Liver (tissue), 8 donors: ENCODE measurements at regions not wholly inside any gene's neighbourhood (a gene's known extent, or its start where the extent isn't known, plus 50 kb on each side); places are given as distances from the start of the nearest gene placed in this dataset.

ENCODE experiments used
- DNase-seq: peaks from one replicate; pipeline ENCODE4 v3.0.0-alpha.2; 2017; ENCODE audit warnings: low spot score
- H3K27ac ChIP-seq, 2 donors: one replicate each; pipeline ENCODE4 v1.7.0; 2013; ENCODE audit warnings: inconsistent platforms in 2 of 2, low read length in 2 of 2, control low read depth in 1 of 2, low read depth in 1 of 2, mild to moderate bottlenecking in 1 of 2
- H3K27me3 ChIP-seq, 4 donors: one replicate each; pipeline versions ENCODE4 v1.6.1 to v1.7.0; 2013; ENCODE audit warnings: low read length in 3 of 4, inconsistent platforms in 1 of 4, mild to moderate bottlenecking in 1 of 4, moderate library complexity in 1 of 4; ENCODE audit not compliant: control insufficient read depth in 4 of 4, insufficient read depth in 4 of 4
- H3K36me3 ChIP-seq, 4 donors: one replicate each; pipeline versions ENCODE4 v1.6.1 to v1.7.0; 2013; ENCODE audit warnings: low read length in 3 of 4, mild to moderate bottlenecking in 3 of 4, low read depth in 1 of 4, moderate library complexity in 1 of 4; ENCODE audit not compliant: control insufficient read depth in 4 of 4, insufficient read depth in 3 of 4
- H3K4me1 ChIP-seq, 4 donors: one replicate each; pipeline versions ENCODE4 v1.6.1 to v1.7.0; 2013; ENCODE audit warnings: low read length in 3 of 4, mild to moderate bottlenecking in 3 of 4, moderate library complexity in 1 of 4; ENCODE audit not compliant: control insufficient read depth in 4 of 4, insufficient read depth in 4 of 4
- H3K4me3 ChIP-seq, 3 donors: one replicate each; pipeline versions ENCODE4 v1.6.1 to v1.7.0; 2013; ENCODE audit warnings: low read length in 3 of 3, control low read depth in 1 of 3, low read depth in 1 of 3, mild to moderate bottlenecking in 1 of 3
- H3K9ac ChIP-seq, 2 donors: one replicate each; pipeline ENCODE4 v1.7.0; 2013; ENCODE audit warnings: low read length in 2 of 2, mild to moderate bottlenecking in 2 of 2, moderate library complexity in 2 of 2, control low read depth in 1 of 2, low read depth in 1 of 2
- H3K9me3 ChIP-seq, 4 donors: one replicate each; pipeline versions ENCODE4 v1.6.1 to v1.7.0; 2013; ENCODE audit warnings: low read length in 3 of 4; ENCODE audit not compliant: control insufficient read depth in 4 of 4
- CTCF ChIP-seq: fragments of 150-350 bp; IDR thresholded peaks from 2 replicates; pipeline ENCODE4 v1.5.1; 2017; ENCODE audit warnings: improper control_type of control experiment, low read depth, low read length; ENCODE audit not compliant: missing input control
- EGR1 ChIP-seq, 2 donors: IDR thresholded peaks; 2 replicates each; pipeline ENCODE4 v1.6.1; 2016 to 2018; ENCODE audit warnings: antibody characterized with exemption in 2 of 2, low read depth in 2 of 2
- FOXA2 ChIP-seq: IDR thresholded peaks from 2 replicates; pipeline ENCODE4 v1.6.1; 2016; ENCODE audit warnings: antibody characterized with exemption
- GABPA ChIP-seq, 2 donors: IDR thresholded peaks in 1 of 2; conservative IDR thresholded peaks in 1 of 2; 2 replicates each; pipeline ENCODE4 v1.6.1; 2016; ENCODE audit warnings: antibody characterized with exemption in 2 of 2, mild to moderate bottlenecking in 1 of 2, moderate library complexity in 1 of 2
- HNF4A ChIP-seq, 2 donors: conservative IDR thresholded peaks; 2 replicates each; pipeline ENCODE4 v1.6.1; 2016; ENCODE audit warnings: antibody characterized with exemption in 2 of 2, mild to moderate bottlenecking in 2 of 2
- HNF4G ChIP-seq: IDR thresholded peaks from 2 replicates; pipeline ENCODE4 v1.6.1; 2016; ENCODE audit warnings: antibody characterized with exemption
- JUND ChIP-seq, 2 donors: IDR thresholded peaks; 2 replicates each; pipeline ENCODE4 v1.6.1; 2016; ENCODE audit warnings: antibody characterized with exemption in 2 of 2
- NR2F2 ChIP-seq: IDR thresholded peaks from 2 replicates; pipeline ENCODE4 v1.6.1; 2016; ENCODE audit warnings: antibody characterized with exemption
- RAD21 ChIP-seq, 2 donors: IDR thresholded peaks; 2 replicates each; pipeline ENCODE4 v1.6.1; 2016; ENCODE audit warnings: antibody characterized with exemption in 2 of 2, mild to moderate bottlenecking in 2 of 2
- REST ChIP-seq: IDR thresholded peaks from 2 replicates; pipeline ENCODE4 v1.6.1; 2016; ENCODE audit warnings: antibody characterized with exemption, mild to moderate bottlenecking
- RXRA ChIP-seq, 2 donors: IDR thresholded peaks; 2 replicates each; pipeline ENCODE4 v1.6.1; 2017 to 2018; ENCODE audit warnings: antibody characterized with exemption in 2 of 2, mild to moderate bottlenecking in 1 of 2
- TAF1 ChIP-seq: conservative IDR thresholded peaks from 2 replicates; pipeline ENCODE4 v1.6.1; 2016; ENCODE audit warnings: antibody characterized with exemption, mild to moderate bottlenecking
- YY1 ChIP-seq: IDR thresholded peaks from 2 replicates; pipeline ENCODE4 v1.6.1; 2016; ENCODE audit warnings: antibody characterized with exemption, mild to moderate bottlenecking
- ZBTB33 ChIP-seq: IDR thresholded peaks from 2 replicates; pipeline ENCODE4 v1.6.1; 2016; ENCODE audit warnings: antibody characterized with exemption
- WGBS: extraction: QIAGEN DNeasy Blood & Tissue Kit; methylation state at CpG from one replicate; pipeline ENCODE4 v1.1.7; 2013; 5-methylcytosine and 5-hydroxymethylcytosine counted together
- donor health status: healthy.
- donor health status: healthy.
- donor health status: healthy.
- donor health status: healthy.
- donor health status: healthy.

- Histone ChIP-seq H3K27me3 (peaks cover 0 to 3% (median 0%) of the 10 kb centered on the region in 4 donors), H3K36me3 (no peaks in the 10 kb centered on the region), H3K9ac (no peak overlapping the region), H3K27ac (no peak overlapping the region), H3K4me1 (no peaks in the 10 kb centered on the region), H3K9me3 (no peaks in the 10 kb centered on the region), H3K4me3 (no peak overlapping the region)
- 79% methylated on average over 8 of the region's 8 CpGs for WGBS
- TF ChIP-seq JUND (IDR thresholded peaks at IDR 0.05): no peak
- no peak for DNase-seq
These were observed 479.0 kb downstream of the SIPA1L2 start for GRCh38 chr1:232150770-232151548.

GRCh38 chr1:232149287-232150201, 480.4 kb downstream of the SIPA1L2 start:
- peaks cover 0 to 3% (median 0%) of the 10 kb centered on the region in 4 donors for H3K27me3 ChIP-seq
- H3K9me3 ChIP-seq: no peaks in the 10 kb centered on the region
- H3K4me1 ChIP-seq: no peaks in the 10 kb centered on the region
- no peak overlapping the region for H3K27ac ChIP-seq
- no peak overlapping the region for H3K9ac ChIP-seq
- TF ChIP-seq TAF1 (no peak), YY1 (no peak), REST (no peak), EGR1 (IDR thresholded peaks at IDR 0.05; ENCODE audit: low read depth in 2 of 2) (no peak), HNF4G (no peak), RXRA (IDR thresholded peaks at IDR 0.05) (no peak), FOXA2 (no peak), ZBTB33 (no peak), GABPA (IDR thresholded peaks at IDR 0.05 in 1 of 2, conservative IDR thresholded peaks at IDR 0.05 in 1 of 2) (no peak), CTCF (no peak), RAD21 (IDR thresholded peaks at IDR 0.05) (no peak), HNF4A (conservative IDR thresholded peaks at IDR 0.05) (no peak), NR2F2 (no peak), JUND (IDR thresholded peaks at IDR 0.05) (no peak)
- no peak for DNase-seq
- whole genome bisulfite sequencing: 67% methylated on average over 9 of the region's 9 CpGs
- no peak overlapping the region for H3K4me3 ChIP-seq
- no peaks in the 10 kb centered on the region for H3K36me3 ChIP-seq
